CD14-positive monocyte (primary cell): ENCODE measurements at regions not wholly inside any gene's neighbourhood (a gene's known extent, or its start where the extent isn't known, plus 50 kb on each side); places are given as distances from the start of the nearest gene placed in this dataset.
"Not testable (repeated sequence)": the region's sequence is repeated elsewhere in the genome, so short reads cannot be mapped to it uniquely, and the experiment has no call there.

Experiments
- DNase-seq, 3 donors: peaks; one replicate each; pipeline ENCODE4 v3.0.0-alpha.2; 2011 to 2022
- H2AFZ ChIP-seq: 2 replicates; pipeline ENCODE4 v1.6.0; 2012; ENCODE audit warnings: mild to moderate bottlenecking, low read depth, low read length, inconsistent platforms; ENCODE audit not compliant: insufficient read depth, poor library complexity, severe bottlenecking
- H3K27ac ChIP-seq, 2 donors: 1 replicate in 1 of 2; 2 replicates in 1 of 2; pipeline ENCODE4 v1.5.1; 2012 to 2013; ENCODE audit warnings: low read length in 2 of 2, control low read depth in 1 of 2, inconsistent platforms in 1 of 2, low read depth in 1 of 2, mild to moderate bottlenecking in 1 of 2
- H3K27me3 ChIP-seq, 2 donors: one replicate each; pipeline versions ENCODE4 v1.6.0 to v1.6.1; 2011 to 2013; ENCODE audit warnings: low read length in 2 of 2; ENCODE audit not compliant: control insufficient read depth in 2 of 2, insufficient read depth in 2 of 2
- H3K36me3 ChIP-seq, 2 donors: replicated peaks in 1 of 2; 1 replicate in 1 of 2; 2 replicates in 1 of 2; pipeline versions ENCODE4 v1.5.1 to v1.6.1; 2012 to 2013; ENCODE audit warnings: low read length in 2 of 2, control low read depth in 1 of 2, inconsistent platforms in 1 of 2, mild to moderate bottlenecking in 1 of 2; ENCODE audit not compliant: insufficient read depth in 2 of 2, control insufficient read depth in 1 of 2
- H3K4me1 ChIP-seq, 2 donors: 1 replicate in 1 of 2; 2 replicates in 1 of 2; pipeline versions ENCODE4 v1.5.1 to v1.6.1; 2012 to 2013; ENCODE audit warnings: low read length in 2 of 2, control low read depth in 1 of 2, inconsistent platforms in 1 of 2, mild to moderate bottlenecking in 1 of 2, moderate library complexity in 1 of 2; ENCODE audit not compliant: insufficient read depth in 2 of 2, control insufficient read depth in 1 of 2
- H3K4me2 ChIP-seq: replicated peaks from 2 replicates; pipeline ENCODE3; 2012; ENCODE audit warnings: low read length, moderate library complexity, mild to moderate bottlenecking; ENCODE audit not compliant: poor library complexity, severe bottlenecking; ENCODE audit errors: extremely low read depth
- H3K4me3 ChIP-seq, 3 experiments: fragments of 200-600 bp in 1 of 3; sonication (generic) in 1 of 3; replicated peaks in 1 of 3; 1 replicate in 2 of 3; 2 replicates in 1 of 3; pipeline ENCODE4 v1.5.1; 2011 to 2013; ENCODE audit warnings: low read length in 3 of 3, mild to moderate bottlenecking in 3 of 3, control low read depth in 2 of 3, low read depth in 2 of 3, inconsistent platforms in 1 of 3, moderate library complexity in 1 of 3
- H3K79me2 ChIP-seq: 2 replicates; pipeline ENCODE4 v1.6.0; 2012; ENCODE audit warnings: mild to moderate bottlenecking, control low read depth, inconsistent platforms, low read length, moderate library complexity; ENCODE audit not compliant: insufficient read depth
- H3K9ac ChIP-seq: 2 replicates; pipeline ENCODE4 v1.6.0; 2017; ENCODE audit warnings: low read length, mild to moderate bottlenecking; ENCODE audit not compliant: insufficient read depth, poor library complexity, severe bottlenecking
- H3K9me3 ChIP-seq, 2 donors: replicated peaks in 1 of 2; 1 replicate in 1 of 2; 2 replicates in 1 of 2; pipeline versions ENCODE4 v1.5.1 to v1.6.1; 2012 to 2013; ENCODE audit warnings: low read length in 2 of 2, control low read depth in 1 of 2; ENCODE audit not compliant: control insufficient read depth in 1 of 2, insufficient read depth in 1 of 2
- H4K20me1 ChIP-seq: 2 replicates; pipeline ENCODE4 v1.6.0; 2012; ENCODE audit warnings: mild to moderate bottlenecking, low read length, control low read depth, moderate library complexity; ENCODE audit not compliant: insufficient read depth
- H3K27ac Mint-ChIP-seq, 7 donors: one replicate each; pipeline ENCODE4 v1.8.0; 2020; ENCODE audit warnings: mild to moderate bottlenecking in 7 of 7, mixed read lengths in 7 of 7, moderate library complexity in 6 of 7, inconsistent platforms in 2 of 7
- H3K27me3 Mint-ChIP-seq, 3 donors: one replicate each; pipeline ENCODE4 v1.8.0; 2021 to 2022; ENCODE audit warnings: low read depth in 3 of 3, mild to moderate bottlenecking in 3 of 3, mixed read lengths in 3 of 3, moderate library complexity in 3 of 3, inconsistent platforms in 1 of 3
- H3K36me3 Mint-ChIP-seq, 2 donors: one replicate each; pipeline ENCODE4 v1.8.0; 2020; ENCODE audit warnings: mixed read lengths in 2 of 2, inconsistent platforms in 1 of 2, mild to moderate bottlenecking in 1 of 2
- H3K4me1 Mint-ChIP-seq: one replicate; pipeline ENCODE4 v1.8.0; 2020; ENCODE audit warnings: mild to moderate bottlenecking, mixed read lengths
- H3K4me3 Mint-ChIP-seq, 2 donors: one replicate each; pipeline ENCODE4 v1.8.0; 2020; ENCODE audit warnings: mild to moderate bottlenecking in 2 of 2, mixed read lengths in 2 of 2, moderate library complexity in 1 of 2
- H3K9me3 Mint-ChIP-seq, 7 donors: one replicate each; pipeline ENCODE4 v1.8.0; 2020 to 2022; ENCODE audit warnings: mixed read lengths in 7 of 7, mild to moderate bottlenecking in 6 of 7, moderate library complexity in 6 of 7, inconsistent platforms in 2 of 7
- WGBS: methylation state at CpG from one replicate; pipeline ENCODE4 v1.1.5; 2013; ENCODE audit warnings: missing lambda C conversion rate; ENCODE audit not compliant: insufficient coverage; 5-methylcytosine and 5-hydroxymethylcytosine counted together
- intact Hi-C, 2 donors: fragments of 100-400 bp; cut with micrococcal nuclease; formaldehyde crosslinking; loops; one replicate each; pipeline versions ENCODE4 v1.15.0 to v1.15.1; 2023
- TF ChIP-seq, protein P1 (sequence below): fragments of 200-600 bp; IDR thresholded peaks from one replicate; pipeline ENCODE4 v1.8.0; 2022; ENCODE audit warnings: antibody characterized with exemption, mild to moderate bottlenecking

DNA sequence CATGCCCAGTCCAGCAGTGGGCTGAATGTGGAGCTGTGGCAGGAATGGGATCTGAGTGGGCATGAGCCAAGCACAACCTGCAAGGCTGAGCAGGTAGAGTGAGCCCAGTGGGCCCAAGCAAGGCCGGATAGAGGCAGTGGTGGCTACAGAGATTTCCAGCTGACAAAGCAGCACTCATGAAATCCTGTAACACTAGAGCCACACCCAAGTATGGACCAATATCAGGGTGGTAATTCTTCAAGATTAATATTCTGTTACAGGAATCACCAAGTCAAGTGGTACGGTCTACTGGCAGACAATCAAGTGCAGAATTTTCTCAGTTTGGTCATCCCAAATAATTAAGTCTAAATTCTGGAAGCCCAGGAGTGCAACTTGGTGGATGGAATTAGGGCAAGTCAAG lies 132.4 kb upstream of the ENPEP start:
- no peak overlapping the region for H3K27ac Mint-ChIP-seq
- 100% methylated on average over 1 of the region's 2 CpGs for WGBS
- Histone ChIP-seq H3K4me2 (no peak overlapping the region), H3K9ac (no peak overlapping the region), H3K9me3 (no peaks in the 10 kb centered on the region), H3K4me3 (no peak overlapping the region), H2AFZ (no peak overlapping the region), H3K79me2 (no peaks in the 10 kb centered on the region), H3K27ac (no peak overlapping the region), H4K20me1 (no peaks in the 10 kb centered on the region), H3K27me3 (peaks cover 0 to 2% of the 10 kb centered on the region in 2 donors), H3K4me1 (no peaks in the 10 kb centered on the region), H3K36me3 (no peaks in the 10 kb centered on the region)
- no peaks in the 10 kb centered on the region for H3K36me3 Mint-ChIP-seq
- no peak for DNase-seq
- peaks cover 0 to 5% (median 0%) of the 10 kb centered on the region in 3 donors for H3K27me3 Mint-ChIP-seq
- no peak overlapping the region for H3K4me3 Mint-ChIP-seq
- TF ChIP-seq, protein P1, sequence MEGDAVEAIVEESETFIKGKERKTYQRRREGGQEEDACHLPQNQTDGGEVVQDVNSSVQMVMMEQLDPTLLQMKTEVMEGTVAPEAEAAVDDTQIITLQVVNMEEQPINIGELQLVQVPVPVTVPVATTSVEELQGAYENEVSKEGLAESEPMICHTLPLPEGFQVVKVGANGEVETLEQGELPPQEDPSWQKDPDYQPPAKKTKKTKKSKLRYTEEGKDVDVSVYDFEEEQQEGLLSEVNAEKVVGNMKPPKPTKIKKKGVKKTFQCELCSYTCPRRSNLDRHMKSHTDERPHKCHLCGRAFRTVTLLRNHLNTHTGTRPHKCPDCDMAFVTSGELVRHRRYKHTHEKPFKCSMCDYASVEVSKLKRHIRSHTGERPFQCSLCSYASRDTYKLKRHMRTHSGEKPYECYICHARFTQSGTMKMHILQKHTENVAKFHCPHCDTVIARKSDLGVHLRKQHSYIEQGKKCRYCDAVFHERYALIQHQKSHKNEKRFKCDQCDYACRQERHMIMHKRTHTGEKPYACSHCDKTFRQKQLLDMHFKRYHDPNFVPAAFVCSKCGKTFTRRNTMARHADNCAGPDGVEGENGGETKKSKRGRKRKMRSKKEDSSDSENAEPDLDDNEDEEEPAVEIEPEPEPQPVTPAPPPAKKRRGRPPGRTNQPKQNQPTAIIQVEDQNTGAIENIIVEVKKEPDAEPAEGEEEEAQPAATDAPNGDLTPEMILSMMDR = no peak
- H3K9me3 Mint-ChIP-seq = peaks cover 0 to 5% (median 2%) of the 10 kb centered on the region in 7 donors
- no peaks in the 10 kb centered on the region for H3K4me1 Mint-ChIP-seq
- intact Hi-C loops = no loop called here

DNA sequence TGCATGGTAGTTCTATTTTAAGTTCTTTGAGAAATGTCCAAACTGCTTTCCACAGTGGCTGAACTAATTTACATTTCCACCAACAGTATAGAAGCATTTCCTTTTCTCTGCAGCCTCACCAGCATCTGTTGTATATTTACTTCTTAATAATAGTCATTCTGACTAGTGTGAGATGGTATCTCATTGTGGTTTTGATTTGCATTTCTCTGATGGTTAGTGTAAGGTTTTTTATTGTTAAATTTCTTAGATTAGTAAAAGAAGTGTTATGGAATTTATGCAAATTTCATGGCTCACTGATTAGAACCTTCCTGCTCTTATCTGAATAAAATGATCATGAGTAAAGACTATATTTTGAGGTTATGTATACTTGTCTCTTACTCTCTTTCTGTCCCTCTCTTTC lies 134.8 kb upstream of the ENPEP start:
- H3K4me3 ChIP-seq, H3K4me1 Mint-ChIP-seq, H3K27ac ChIP-seq, H3K36me3 Mint-ChIP-seq, H4K20me1 ChIP-seq, H3K9me3 Mint-ChIP-seq, H2AFZ ChIP-seq, H3K4me3 Mint-ChIP-seq, H3K27me3 Mint-ChIP-seq, DNase-seq, H3K9me3 ChIP-seq, H3K9ac ChIP-seq, H3K4me1 ChIP-seq, H3K27ac Mint-ChIP-seq, H3K36me3 ChIP-seq, H3K27me3 ChIP-seq, H3K79me2 ChIP-seq, H3K4me2 ChIP-seq, intact Hi-C loops: not testable (repeated sequence)
